GM10266 (cell line): ENCODE measurements at regions not wholly inside any gene's neighbourhood (a gene's known extent, or its start where the extent isn't known, plus 50 kb on each side); places are given as distances from the start of the nearest gene placed in this dataset.

Experiments
- DNase-seq: peaks from one replicate; pipeline ENCODE4 v3.0.0; 2012; ENCODE audit errors: extremely low spot score
- CTCF ChIP-seq: IDR thresholded peaks from 2 replicates; pipeline ENCODE4 v1.5.1; 2012; ENCODE audit warnings: mild to moderate bottlenecking, low read depth; ENCODE audit not compliant: control insufficient read depth, insufficient read depth; ENCODE audit errors: missing control alignments

GRCh38 chr17:51443646-51444045 is 183.3 kb downstream of the UTP18 start:
- no peak for DNase-seq

GRCh38 chr17:51445946-51446345 is 185.6 kb downstream of the UTP18 start:
- no peak for DNase-seq

More at GRCh38 chr17:51443646-51444045, 183.3 kb downstream of the UTP18 start:
- no peak for TF ChIP-seq CTCF

GRCh38 chr17:51454456-51454978 is 194.2 kb downstream of the UTP18 start:
- DNase-seq: no peak
- TF ChIP-seq CTCF: no peak

More at GRCh38 chr17:51445946-51446345, 185.6 kb downstream of the UTP18 start:
- no peak for TF ChIP-seq CTCF

- DNase-seq: no peak
- TF ChIP-seq CTCF: no peak
These were observed 194.9 kb downstream of the UTP18 start for GRCh38 chr17:51455211-51455610.

- DNase-seq: no peak
- TF ChIP-seq CTCF: no peak
These were observed 195.6 kb downstream of the UTP18 start for GRCh38 chr17:51455931-51456330.

- TF ChIP-seq CTCF: no peak
- DNase-seq: no peak
These were observed 196.6 kb downstream of the UTP18 start for GRCh38 chr17:51456942-51457341.

- DNase-seq: peak; percentile 42
- TF ChIP-seq CTCF: peak; percentile 89
These were observed 201.2 kb downstream of the UTP18 start for GRCh38 chr17:51461578-51462004.
